Urothelium cell line (cell line): ENCODE measurements at regions not wholly inside any gene's neighbourhood (a gene's known extent, or its start where the extent isn't known, plus 50 kb on each side); places are given as distances from the start of the nearest gene placed in this dataset.
"Not testable (repeated sequence)": the region's sequence is repeated elsewhere in the genome, so short reads cannot be mapped to it uniquely, and the experiment has no call there.

ENCODE experiments used
- DNase-seq: peaks from one replicate; pipeline ENCODE4 v3.0.0; 2011; ENCODE audit warnings: low spot score, mixed read lengths
- FAIRE-seq: peaks from 2 replicates; lab custom pipeline; 2011; peaks lifted over from hg19 to GRCh38; lab: Jason Lieb, UNC

- DNase-seq (no peak), FAIRE-seq (no peak)
These were observed 650.0 kb upstream of the SGCD start for GRCh38 chr5:155676967-155677366.

- DNase-seq (no peak), FAIRE-seq (no peak)
These were observed 648.6 kb upstream of the SGCD start for GRCh38 chr5:155678371-155678770.

DNA sequence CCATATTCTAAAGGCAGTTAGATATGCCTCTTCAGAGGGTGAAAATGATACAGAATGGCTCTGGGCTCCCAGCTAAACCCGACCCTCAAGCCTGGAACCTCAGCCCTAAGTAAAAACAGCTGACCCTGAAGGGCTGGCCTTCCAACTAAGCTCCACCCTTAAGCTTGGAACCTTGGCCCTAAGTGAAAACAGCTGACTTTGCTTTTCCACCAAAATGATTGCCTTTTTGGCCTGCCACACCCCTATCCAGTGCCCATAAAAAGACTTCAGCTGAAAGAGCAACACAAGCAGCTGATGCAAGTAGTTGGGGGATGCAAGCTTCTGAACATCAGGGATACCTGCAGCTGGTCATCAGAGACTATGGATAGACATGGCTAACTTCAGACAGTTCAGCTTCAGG is 647.4 kb upstream of the SGCD start:
- FAIRE-seq (no peak), DNase-seq (no peak)

DNA sequence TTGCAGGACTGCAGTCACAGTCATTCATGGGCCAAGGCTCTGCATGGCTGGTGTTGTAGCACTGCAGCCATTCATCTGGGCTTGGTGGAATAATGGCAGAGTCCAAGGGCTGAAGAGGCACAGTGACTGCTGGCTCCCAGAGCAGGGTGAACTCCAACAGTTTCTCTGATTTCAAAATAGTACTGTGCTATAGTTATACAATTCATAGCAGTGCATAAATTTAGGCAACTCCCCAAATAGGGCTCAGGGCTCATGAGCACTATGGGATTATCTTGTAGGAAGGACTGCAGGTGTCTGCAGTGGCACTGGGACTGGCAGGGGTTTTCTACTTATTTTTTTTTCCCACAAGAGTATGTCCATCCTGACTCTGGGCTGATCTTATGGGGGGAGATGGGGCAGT is 642.5 kb upstream of the SGCD start:
- DNase-seq (no peak), FAIRE-seq (no peak)

DNA sequence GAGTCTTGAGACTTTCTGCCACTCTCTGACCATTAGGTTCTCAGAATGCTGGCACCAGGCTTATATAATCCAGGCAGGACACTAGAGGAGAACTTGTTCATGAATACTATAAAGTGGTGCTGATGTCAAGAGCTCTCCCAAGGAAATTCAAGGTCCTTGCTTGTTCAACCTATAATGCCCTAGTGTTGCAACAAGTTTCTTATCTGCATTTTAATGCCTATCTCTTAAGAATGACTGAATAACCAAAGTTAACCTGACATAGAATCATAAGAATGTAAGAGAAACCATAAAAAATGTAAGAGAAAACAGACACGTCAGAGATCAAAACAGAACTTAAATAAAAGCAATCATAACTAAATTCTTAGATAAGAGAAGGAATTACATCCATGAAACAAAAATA is 640.8 kb upstream of the SGCD start:
- no peak for DNase-seq
- no peak for FAIRE-seq

- FAIRE-seq (no peak), DNase-seq (no peak)
These were observed 637.6 kb upstream of the SGCD start for GRCh38 chr5:155689406-155689805.

- FAIRE-seq = no peak
- DNase-seq = no peak
These were observed 630.6 kb upstream of the SGCD start for GRCh38 chr5:155696362-155696761.

- FAIRE-seq (no peak), DNase-seq (no peak)
These were observed 629.7 kb upstream of the SGCD start for GRCh38 chr5:155697236-155697635.

GRCh38 chr5:155699385-155699784 is 627.6 kb upstream of the SGCD start:
- DNase-seq (no peak), FAIRE-seq (no peak)

DNA sequence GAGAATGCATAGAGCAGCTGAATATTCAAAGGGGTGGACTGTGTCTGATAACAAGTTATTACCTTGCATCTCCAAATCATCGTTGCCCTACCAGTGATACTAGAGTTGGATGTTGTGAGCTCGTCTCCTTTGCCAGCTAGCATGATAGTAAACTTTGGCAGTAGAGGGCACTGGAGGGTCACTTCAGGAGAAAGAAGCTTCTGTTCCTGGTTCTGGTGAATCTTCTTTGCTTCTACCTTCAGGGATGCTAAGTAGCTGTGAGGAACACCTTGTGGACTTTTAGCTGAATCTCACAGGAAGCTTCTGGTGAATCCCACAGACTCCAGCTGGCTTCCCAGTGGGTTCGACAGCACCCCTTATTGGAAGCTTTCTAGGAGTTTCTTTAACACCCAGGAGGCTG is 626.6 kb upstream of the SGCD start:
- DNase-seq (no peak), FAIRE-seq (no peak)

DNA sequence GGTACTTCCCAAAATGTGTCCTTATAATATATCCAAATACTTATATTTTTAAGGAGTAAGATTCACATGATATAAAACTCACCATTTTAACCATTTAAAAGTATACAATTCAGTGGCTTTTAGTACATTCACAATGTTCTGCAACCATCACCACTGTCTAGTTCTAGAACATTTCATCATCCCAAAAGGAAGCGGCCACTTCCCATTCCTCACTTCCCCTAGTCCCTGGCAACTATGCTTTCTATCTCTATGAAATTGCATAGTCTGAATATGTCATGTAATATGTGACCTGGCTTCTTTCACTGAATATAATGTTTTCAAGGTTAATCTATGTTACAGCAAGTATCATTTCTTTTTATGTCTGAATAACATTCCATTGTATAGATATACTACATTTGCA is 615.1 kb upstream of the SGCD start:
- FAIRE-seq (no peak), DNase-seq (no peak)

GRCh38 chr5:155714435-155714834 is 612.5 kb upstream of the SGCD start:
- not testable (repeated sequence) for FAIRE-seq, DNase-seq

DNA sequence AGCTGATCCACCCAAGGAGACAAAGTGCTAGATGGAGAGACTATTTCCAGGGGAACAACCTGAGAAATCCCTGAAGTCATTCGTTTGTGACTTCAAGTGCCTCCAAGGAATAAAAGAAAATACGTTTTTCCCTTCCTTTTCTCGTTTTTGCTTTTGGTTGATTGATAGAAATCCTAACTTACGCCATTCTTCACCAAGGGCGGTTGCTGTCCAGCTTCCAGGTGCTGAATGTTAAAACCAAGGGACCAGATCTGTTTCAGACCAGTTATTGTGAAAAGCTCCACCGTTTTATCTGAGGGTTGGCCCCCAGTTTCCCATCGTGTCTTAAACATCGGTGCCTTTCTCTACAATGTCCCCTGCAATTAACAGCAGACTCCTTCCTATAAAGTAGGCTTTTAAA is 600.7 kb upstream of the SGCD start:
- FAIRE-seq = no peak
- peak; percentile 23 for DNase-seq

GRCh38 chr5:155727512-155728145 is 599.3 kb upstream of the SGCD start:
- DNase-seq (no peak), FAIRE-seq (no peak)

DNA sequence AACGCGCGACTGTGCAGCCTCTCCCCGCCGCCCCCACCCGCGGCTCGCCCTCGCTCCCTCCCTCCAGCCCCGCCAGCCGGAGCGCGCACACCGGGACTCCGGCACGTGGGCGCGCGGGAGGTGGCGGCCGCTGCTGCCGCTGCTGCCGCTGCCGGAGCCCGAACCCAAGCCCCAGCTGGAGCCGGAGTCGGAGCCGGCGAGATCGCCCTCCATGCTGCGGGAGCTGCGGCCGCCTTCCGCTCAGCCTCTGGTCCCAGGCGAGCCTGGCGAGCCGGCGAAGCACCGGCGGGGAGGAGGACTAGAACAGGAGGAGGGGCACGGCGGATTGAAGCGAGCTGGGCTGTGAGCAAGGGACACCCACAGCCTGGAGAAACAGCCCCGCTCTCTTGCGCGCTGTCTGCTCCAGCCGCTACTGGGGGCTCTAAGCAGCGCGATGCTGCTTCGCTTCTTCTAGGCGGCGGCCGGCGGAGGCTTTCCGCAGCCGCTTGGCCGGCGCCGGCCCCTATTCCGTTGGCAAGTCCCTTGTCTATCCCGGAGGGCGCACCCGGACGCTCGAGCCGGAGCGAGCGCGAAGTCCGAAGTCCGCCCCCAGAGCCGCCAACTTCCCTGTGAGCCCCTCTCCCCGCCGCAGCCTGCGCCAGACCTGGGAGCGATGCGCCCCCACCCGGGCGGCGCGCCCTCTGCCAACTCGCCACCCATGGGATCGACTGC is 598.7 kb upstream of the SGCD start:
- DNase-seq = peak; percentile 65
- no peak for FAIRE-seq

- DNase-seq = peak; percentile 14
These were observed 597.9 kb upstream of the SGCD start for GRCh38 chr5:155728857-155729683.

GRCh38 chr5:155729684-155730059 is 597.3 kb upstream of the SGCD start:
- FAIRE-seq (no peak), DNase-seq (peak; percentile 37)

More at GRCh38 chr5:155728857-155729683, 597.9 kb upstream of the SGCD start:
- no peak for FAIRE-seq

GRCh38 chr5:155732587-155733376 is 594.2 kb upstream of the SGCD start:
- no peak for DNase-seq
- no peak for FAIRE-seq

GRCh38 chr5:155733935-155734334 is 593.0 kb upstream of the SGCD start:
- FAIRE-seq = no peak
- no peak for DNase-seq

DNA sequence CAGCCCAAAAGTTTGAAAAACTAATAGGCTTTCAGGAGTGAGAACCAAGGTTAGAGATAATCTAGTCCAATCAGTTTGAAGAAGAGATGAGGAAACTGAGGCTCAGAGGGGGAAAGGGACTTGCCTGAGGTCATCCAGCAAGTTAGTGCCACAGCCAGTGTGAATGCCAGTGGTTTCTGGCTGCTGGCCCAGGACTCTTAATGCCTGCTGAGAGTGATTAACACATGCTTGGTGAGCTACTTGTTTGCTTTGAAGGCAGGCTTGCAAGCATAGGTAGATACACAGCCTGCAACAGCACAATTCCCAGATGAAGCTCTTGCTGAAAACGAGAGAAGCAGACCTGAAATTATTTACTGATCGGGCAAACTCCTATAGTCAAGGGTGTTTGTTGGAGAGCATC is 591.6 kb upstream of the SGCD start:
- FAIRE-seq (no peak), DNase-seq (no peak)

DNA sequence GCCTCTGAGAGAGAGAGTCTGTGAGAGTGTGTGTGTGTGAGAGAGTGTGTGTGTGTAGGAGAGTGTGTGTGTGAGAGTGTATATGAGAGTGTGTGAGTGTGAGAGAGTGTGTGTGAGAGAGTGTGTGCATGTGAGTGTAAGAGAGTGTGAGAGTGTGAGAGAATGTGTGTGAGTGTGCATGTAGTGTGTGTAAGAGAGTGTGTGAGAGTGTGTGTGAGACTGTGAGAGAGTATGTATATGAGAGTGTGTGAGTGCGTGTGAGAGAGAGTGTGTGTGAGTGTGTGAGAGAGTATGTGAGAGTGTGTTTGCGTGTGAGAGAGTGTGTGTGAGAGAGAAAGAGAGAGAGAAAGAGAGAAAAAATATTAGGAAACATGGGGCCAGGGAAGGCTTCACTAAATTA is 588.3 kb upstream of the SGCD start:
- no peak for DNase-seq
- FAIRE-seq = no peak
